CD4-positive, CD25-positive, alpha-beta regulatory T cell (primary cell): ENCODE measurements at regions not wholly inside any gene's neighbourhood (a gene's known extent, or its start where the extent isn't known, plus 50 kb on each side); places are given as distances from the start of the nearest gene placed in this dataset.

Source experiments
- ATAC-seq, 2 donors: fragments of 150-1000 bp; cut with Tn5 transposase; one replicate each; pipeline ENCODE4 v1.10.0; 2021; ENCODE audit warnings: low read depth in 2 of 2, moderate number of reproducible peaks in 2 of 2, moderate library complexity in 1 of 2
- DNase-seq, 3 donors: peaks; one replicate each; pipeline versions ENCODE4 v3.0.0 to v3.0.0-alpha.2; 2012 to 2022; ENCODE audit warnings: mixed read lengths in 1 of 3
- H3K27ac ChIP-seq: one replicate; pipeline ENCODE4 v1.7.0; 2013; ENCODE audit warnings: mild to moderate bottlenecking, low read length; ENCODE audit not compliant: insufficient read depth, poor library complexity, severe bottlenecking
- H3K27me3 ChIP-seq: one replicate; pipeline ENCODE4 v1.7.0; 2013; ENCODE audit warnings: low read length; ENCODE audit not compliant: control insufficient read depth, insufficient read depth
- H3K36me3 ChIP-seq: one replicate; pipeline ENCODE4 v1.7.0; 2013; ENCODE audit warnings: mild to moderate bottlenecking, low read length, moderate library complexity; ENCODE audit not compliant: control insufficient read depth, insufficient read depth
- H3K4me1 ChIP-seq: 2 replicates; pipeline ENCODE4 v1.7.0; 2013; ENCODE audit warnings: mild to moderate bottlenecking, low read length; ENCODE audit not compliant: insufficient read depth, control insufficient read depth, poor library complexity, severe bottlenecking
- H3K4me3 ChIP-seq: one replicate; pipeline ENCODE4 v1.7.0; 2013; ENCODE audit warnings: low read depth, mild to moderate bottlenecking, low read length, moderate library complexity
- H3K9me3 ChIP-seq, 2 experiments: 1 replicate in 1 of 2; 2 replicates in 1 of 2; pipeline ENCODE4 v1.7.0; 2013; ENCODE audit warnings: low read length in 2 of 2, mild to moderate bottlenecking in 1 of 2, moderate library complexity in 1 of 2; ENCODE audit not compliant: control insufficient read depth in 2 of 2
- H3K27ac Mint-ChIP-seq, 3 donors: one replicate each; pipeline ENCODE4 v1.8.0; 2020 to 2022; ENCODE audit warnings: mild to moderate bottlenecking in 3 of 3, mixed read lengths in 3 of 3, moderate library complexity in 2 of 3
- H3K27me3 Mint-ChIP-seq: one replicate; pipeline ENCODE4 v1.8.0; 2022; ENCODE audit warnings: mild to moderate bottlenecking, mixed read lengths
- H3K36me3 Mint-ChIP-seq: one replicate; pipeline ENCODE4 v1.8.0; 2020; ENCODE audit warnings: mixed read lengths
- H3K4me1 Mint-ChIP-seq, 4 donors: one replicate each; pipeline ENCODE4 v1.8.0; 2020 to 2022; ENCODE audit warnings: mixed read lengths in 4 of 4, mild to moderate bottlenecking in 1 of 4
- H3K4me3 Mint-ChIP-seq, 4 donors: one replicate each; pipeline ENCODE4 v1.8.0; 2020 to 2022; ENCODE audit warnings: mild to moderate bottlenecking in 4 of 4, mixed read lengths in 4 of 4, moderate library complexity in 3 of 4
- H3K9me3 Mint-ChIP-seq, 7 donors: one replicate each; pipeline ENCODE4 v1.8.0; 2020 to 2022; ENCODE audit warnings: mixed read lengths in 7 of 7, mild to moderate bottlenecking in 3 of 7, moderate library complexity in 2 of 7

- Histone ChIP-seq H3K27me3 (peaks cover 8% of the 10 kb centered on the region), H3K27ac (no peak overlapping the region), H3K36me3 (no peaks in the 10 kb centered on the region), H3K4me1 (no peaks in the 10 kb centered on the region), H3K9me3 (no peaks in the 10 kb centered on the region), H3K4me3 (no peak overlapping the region)
- ATAC-seq (no peak), DNase-seq (no peak)
- H3K4me1 Mint-ChIP-seq = no peaks in the 10 kb centered on the region
- no peak overlapping the region for H3K27ac Mint-ChIP-seq
- H3K36me3 Mint-ChIP-seq = no peaks in the 10 kb centered on the region
- peaks cover 22% of the 10 kb centered on the region for H3K27me3 Mint-ChIP-seq
- H3K4me3 Mint-ChIP-seq = no peak overlapping the region
- no peaks in the 10 kb centered on the region for H3K9me3 Mint-ChIP-seq
These were observed 108.1 kb downstream of the RBM43 start for GRCh38 chr2:151153601-151154000.

GRCh38 chr2:151150331-151151320 lies 111.0 kb downstream of the RBM43 start:
- H3K27ac ChIP-seq = no peak overlapping the region
- H3K9me3 ChIP-seq = no peaks in the 10 kb centered on the region
- peaks cover 22% of the 10 kb centered on the region for H3K27me3 Mint-ChIP-seq
- H3K4me3 Mint-ChIP-seq = no peak overlapping the region
- H3K27ac Mint-ChIP-seq = no peak overlapping the region
- ATAC-seq (no peak), DNase-seq (no peak)
- H3K4me1 Mint-ChIP-seq = no peaks in the 10 kb centered on the region
- no peaks in the 10 kb centered on the region for H3K36me3 Mint-ChIP-seq
- H3K4me3 ChIP-seq = no peak overlapping the region
- peaks cover 8% of the 10 kb centered on the region for H3K27me3 ChIP-seq
- no peaks in the 10 kb centered on the region for H3K36me3 ChIP-seq
- no peaks in the 10 kb centered on the region for H3K4me1 ChIP-seq
- no peaks in the 10 kb centered on the region for H3K9me3 Mint-ChIP-seq

GRCh38 chr2:151138507-151138906 lies 123.2 kb downstream of the RBM43 start:
- Mint-ChIP-seq H3K4me1 (peaks cover 0 to 3% (median 1%) of the 10 kb centered on the region in 4 donors), H3K27ac (no peak overlapping the region), H3K4me3 (no peak overlapping the region)

GRCh38 chr2:151137526-151137925 lies 124.1 kb downstream of the RBM43 start:
- no peak overlapping the region for H3K27ac Mint-ChIP-seq

More at GRCh38 chr2:151138507-151138906, 123.2 kb downstream of the RBM43 start:
- Histone ChIP-seq H3K4me3 (no peak overlapping the region), H3K27ac (no peak overlapping the region), H3K4me1 (no peaks in the 10 kb centered on the region), H3K27me3 (no peaks in the 10 kb centered on the region), H3K9me3 (no peaks in the 10 kb centered on the region), H3K36me3 (no peaks in the 10 kb centered on the region)
- Mint-ChIP-seq H3K27me3 (no peaks in the 10 kb centered on the region), H3K36me3 (no peaks in the 10 kb centered on the region), H3K9me3 (peaks cover 0 to 4% (median 0%) of the 10 kb centered on the region in 7 donors)
- no peak for ATAC-seq
- no peak for DNase-seq

GRCh38 chr2:151120011-151120410 lies 141.7 kb downstream of the RBM43 start:
- Histone ChIP-seq H3K27ac (no peak overlapping the region), H3K4me1 (no peaks in the 10 kb centered on the region)

More at GRCh38 chr2:151137526-151137925, 124.1 kb downstream of the RBM43 start:
- peaks cover 0 to 4% (median 0%) of the 10 kb centered on the region in 7 donors for H3K9me3 Mint-ChIP-seq
- H3K27me3 ChIP-seq = no peaks in the 10 kb centered on the region
- H3K9me3 ChIP-seq = no peaks in the 10 kb centered on the region
- peaks cover 0 to 3% (median 1%) of the 10 kb centered on the region in 4 donors for H3K4me1 Mint-ChIP-seq
- ATAC-seq (no peak), DNase-seq (no peak)
- no peak overlapping the region for H3K27ac ChIP-seq
- H3K27me3 Mint-ChIP-seq = no peaks in the 10 kb centered on the region
- no peak overlapping the region for H3K4me3 ChIP-seq
- no peak overlapping the region for H3K4me3 Mint-ChIP-seq
- no peaks in the 10 kb centered on the region for H3K36me3 ChIP-seq
- no peaks in the 10 kb centered on the region for H3K36me3 Mint-ChIP-seq
- no peaks in the 10 kb centered on the region for H3K4me1 ChIP-seq

GRCh38 chr2:151119374-151119773 lies 142.3 kb downstream of the RBM43 start:
- Mint-ChIP-seq H3K4me1 (no peaks in the 10 kb centered on the region), H3K27me3 (peaks cover 9% of the 10 kb centered on the region), H3K4me3 (no peak overlapping the region), H3K9me3 (peaks cover 0 to 6% (median 3%) of the 10 kb centered on the region in 7 donors), H3K27ac (no peak overlapping the region), H3K36me3 (no peaks in the 10 kb centered on the region)
- H3K4me1 ChIP-seq = no peaks in the 10 kb centered on the region
- ATAC-seq (no peak), DNase-seq (no peak)
- H3K9me3 ChIP-seq = peaks cover 0 to 3% of the 10 kb centered on the region in 2 experiments
- peaks cover 7% of the 10 kb centered on the region for H3K27me3 ChIP-seq
- H3K27ac ChIP-seq = no peak overlapping the region
- H3K36me3 ChIP-seq = no peaks in the 10 kb centered on the region
- H3K4me3 ChIP-seq = no peak overlapping the region

More at GRCh38 chr2:151120011-151120410, 141.7 kb downstream of the RBM43 start:
- Mint-ChIP-seq H3K4me1 (no peaks in the 10 kb centered on the region), H3K36me3 (no peaks in the 10 kb centered on the region), H3K27me3 (peaks cover 7% of the 10 kb centered on the region), H3K9me3 (peaks cover 0 to 6% (median 3%) of the 10 kb centered on the region in 7 donors), H3K27ac (no peak overlapping the region), H3K4me3 (no peak overlapping the region)
- DNase-seq = no peak
- H3K27me3 ChIP-seq = peaks cover 7% of the 10 kb centered on the region
- peaks cover 0 to 3% of the 10 kb centered on the region in 2 experiments for H3K9me3 ChIP-seq
- no peak overlapping the region for H3K4me3 ChIP-seq
- no peak for ATAC-seq
- H3K36me3 ChIP-seq = no peaks in the 10 kb centered on the region

GRCh38 chr2:151118269-151118668 lies 143.4 kb downstream of the RBM43 start:
- Histone ChIP-seq H3K9me3 (peaks cover 0 to 3% of the 10 kb centered on the region in 2 experiments), H3K4me3 (no peak overlapping the region), H3K36me3 (no peaks in the 10 kb centered on the region), H3K27me3 (peaks cover 7% of the 10 kb centered on the region), H3K4me1 (no peaks in the 10 kb centered on the region), H3K27ac (no peak overlapping the region)
- Mint-ChIP-seq H3K27ac (no peak overlapping the region), H3K4me1 (no peaks in the 10 kb centered on the region), H3K27me3 (peaks cover 9% of the 10 kb centered on the region), H3K9me3 (peaks cover 0 to 6% (median 3%) of the 10 kb centered on the region in 7 donors), H3K4me3 (no peak overlapping the region), H3K36me3 (no peaks in the 10 kb centered on the region)
- ATAC-seq (no peak), DNase-seq (no peak)
